OCI-LY3 (cell line): ENCODE measurements at regions not wholly inside any gene's neighbourhood (a gene's known extent, or its start where the extent isn't known, plus 50 kb on each side); places are given as distances from the start of the nearest gene placed in this dataset.

Experiments used
- EZH2phosphoT487 ChIP-seq: fragments of 200-600 bp; shearing (Covaris generic); IDR thresholded peaks from 2 replicates; pipeline ENCODE4 v1.6.1; 2018; ENCODE audit warnings: antibody characterized with exemption, mixed run types, low read depth
- TF ChIP-seq, protein P1 (sequence below): fragments of 200-600, 300-600 bp; sonication (generic); IDR thresholded peaks from 2 replicates; pipeline ENCODE4 v1.5.1; 2014; ENCODE audit warnings: antibody characterized with exemption, low read length, low read depth

DNA sequence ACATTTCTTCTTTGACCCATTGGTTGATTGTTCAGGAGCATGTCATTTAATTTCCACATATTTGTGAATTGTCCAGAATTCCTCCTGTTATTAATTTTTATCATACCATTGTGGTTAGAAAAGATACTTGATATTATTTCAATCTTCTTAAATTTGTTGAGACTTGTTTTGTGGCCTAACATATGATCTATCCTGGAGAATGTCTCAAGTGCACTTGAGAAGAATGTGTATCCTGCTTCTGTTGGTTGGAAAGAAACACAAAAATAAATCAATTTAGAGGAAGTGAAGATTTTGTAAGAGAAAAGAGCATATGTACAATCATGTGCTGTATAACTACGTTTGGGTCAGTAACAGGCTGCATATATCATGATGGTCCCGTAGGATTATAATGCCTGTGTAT lies 118.6 kb upstream of the CDC42EP3 start:
- TF ChIP-seq, protein P1, sequence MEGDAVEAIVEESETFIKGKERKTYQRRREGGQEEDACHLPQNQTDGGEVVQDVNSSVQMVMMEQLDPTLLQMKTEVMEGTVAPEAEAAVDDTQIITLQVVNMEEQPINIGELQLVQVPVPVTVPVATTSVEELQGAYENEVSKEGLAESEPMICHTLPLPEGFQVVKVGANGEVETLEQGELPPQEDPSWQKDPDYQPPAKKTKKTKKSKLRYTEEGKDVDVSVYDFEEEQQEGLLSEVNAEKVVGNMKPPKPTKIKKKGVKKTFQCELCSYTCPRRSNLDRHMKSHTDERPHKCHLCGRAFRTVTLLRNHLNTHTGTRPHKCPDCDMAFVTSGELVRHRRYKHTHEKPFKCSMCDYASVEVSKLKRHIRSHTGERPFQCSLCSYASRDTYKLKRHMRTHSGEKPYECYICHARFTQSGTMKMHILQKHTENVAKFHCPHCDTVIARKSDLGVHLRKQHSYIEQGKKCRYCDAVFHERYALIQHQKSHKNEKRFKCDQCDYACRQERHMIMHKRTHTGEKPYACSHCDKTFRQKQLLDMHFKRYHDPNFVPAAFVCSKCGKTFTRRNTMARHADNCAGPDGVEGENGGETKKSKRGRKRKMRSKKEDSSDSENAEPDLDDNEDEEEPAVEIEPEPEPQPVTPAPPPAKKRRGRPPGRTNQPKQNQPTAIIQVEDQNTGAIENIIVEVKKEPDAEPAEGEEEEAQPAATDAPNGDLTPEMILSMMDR: no peak
- no peak for TF ChIP-seq EZH2phosphoT487
